H9 (cell line): ENCODE measurements at regions not wholly inside any gene's neighbourhood (a gene's known extent, or its start where the extent isn't known, plus 50 kb on each side); places are given as distances from the start of the nearest gene placed in this dataset.
A peak's percentile ranks its signal among the peaks of the same experiment; 100 is the strongest.

Experiments
- DNase-seq: peaks from one replicate; pipeline ENCODE4 v3.0.0-alpha.2; 2017
- H2AFZ ChIP-seq: one replicate; pipeline ENCODE4 v1.6.1; 2013; ENCODE audit warnings: mild to moderate bottlenecking, low read length, control low read depth, moderate library complexity
- H2AK5ac ChIP-seq: 2 replicates; pipeline ENCODE4 v1.6.1; 2013; ENCODE audit warnings: low read length, control low read depth, mixed read lengths; ENCODE audit not compliant: insufficient read length
- H2BK120ac ChIP-seq: one replicate; pipeline ENCODE4 v1.6.1; 2013; ENCODE audit warnings: low read depth, mild to moderate bottlenecking, low read length, control low read depth, inconsistent platforms; ENCODE audit not compliant: poor library complexity, severe bottlenecking
- H2BK12ac ChIP-seq: 2 replicates; pipeline ENCODE4 v1.6.1; 2013; ENCODE audit warnings: low read length, control low read depth, mixed read lengths, low read depth; ENCODE audit not compliant: insufficient read length
- H2BK15ac ChIP-seq: 2 replicates; pipeline ENCODE4 v1.6.1; 2013; ENCODE audit warnings: low read depth, low read length, control low read depth
- H2BK20ac ChIP-seq: one replicate; pipeline ENCODE4 v1.6.1; 2013; ENCODE audit warnings: low read depth, mild to moderate bottlenecking, low read length, control low read depth, inconsistent platforms; ENCODE audit not compliant: poor library complexity, severe bottlenecking
- H2BK5ac ChIP-seq: 2 replicates; pipeline ENCODE4 v1.6.1; 2013; ENCODE audit warnings: low read length, control low read depth, mixed read lengths; ENCODE audit not compliant: insufficient read length
- H3K14ac ChIP-seq: 2 replicates; pipeline ENCODE4 v1.6.1; 2013; ENCODE audit warnings: low read length, control low read depth; ENCODE audit not compliant: insufficient read depth
- H3K18ac ChIP-seq: 2 replicates; pipeline ENCODE4 v1.6.1; 2013; ENCODE audit warnings: low read depth, mild to moderate bottlenecking, mixed read lengths, low read length, control low read depth; ENCODE audit not compliant: insufficient read length
- H3K23ac ChIP-seq: 2 replicates; pipeline ENCODE4 v1.6.1; 2013; ENCODE audit warnings: low read length, control low read depth, mixed read lengths, low read depth; ENCODE audit not compliant: insufficient read length
- H3K23me2 ChIP-seq: 2 replicates; pipeline ENCODE4 v1.6.1; 2013; ENCODE audit warnings: low read depth, mild to moderate bottlenecking, mixed read lengths, low read length, control low read depth; ENCODE audit not compliant: insufficient read length, poor library complexity, severe bottlenecking
- H3K27ac ChIP-seq: 2 replicates; pipeline ENCODE4 v1.5.1; 2013; ENCODE audit warnings: low read length, control low read depth, mixed read lengths, low read depth; ENCODE audit not compliant: insufficient read length
- H3K27me3 ChIP-seq: 2 replicates; pipeline ENCODE4 v1.6.1; 2013; ENCODE audit warnings: low read length, control low read depth, inconsistent platforms; ENCODE audit not compliant: insufficient read depth
- H3K4ac ChIP-seq: 2 replicates; pipeline ENCODE4 v1.6.1; 2013; ENCODE audit warnings: low read depth, mild to moderate bottlenecking, control low read depth, inconsistent platforms, low read length, moderate library complexity
- H3K4me1 ChIP-seq: 2 replicates; pipeline ENCODE4 v1.6.1; 2013; ENCODE audit warnings: low read length, control low read depth, inconsistent platforms; ENCODE audit not compliant: insufficient read depth
- H3K4me2 ChIP-seq: 2 replicates; pipeline ENCODE4 v1.6.1; 2013; ENCODE audit warnings: low read length, control low read depth, mixed read lengths; ENCODE audit not compliant: insufficient read length, insufficient read depth
- H3K56ac ChIP-seq: 2 replicates; pipeline ENCODE4 v1.6.1; 2013; ENCODE audit warnings: low read depth, mild to moderate bottlenecking, mixed read lengths, low read length, control low read depth; ENCODE audit not compliant: insufficient read length
- H3K79me1 ChIP-seq: 2 replicates; pipeline ENCODE4 v1.6.1; 2013; ENCODE audit warnings: low read depth, mild to moderate bottlenecking, moderate library complexity, low read length, control low read depth, inconsistent platforms; ENCODE audit not compliant: insufficient read depth, poor library complexity, severe bottlenecking
- H3K79me2 ChIP-seq: 2 replicates; pipeline ENCODE4 v1.6.1; 2013; ENCODE audit warnings: low read length, control low read depth, inconsistent platforms; ENCODE audit not compliant: insufficient read depth
- H3K9ac ChIP-seq: 2 replicates; pipeline ENCODE4 v1.6.1; 2013; ENCODE audit warnings: low read length, control low read depth, mixed read lengths; ENCODE audit not compliant: insufficient read length; ENCODE audit errors: extremely low read depth
- H3K9me3 ChIP-seq: one replicate; pipeline ENCODE4 v1.6.1; 2013; ENCODE audit warnings: low read depth, low read length, inconsistent platforms; ENCODE audit not compliant: control insufficient read depth
- H3T11ph ChIP-seq: one replicate; pipeline ENCODE4 v1.6.1; 2013; ENCODE audit warnings: mild to moderate bottlenecking, low read length, control low read depth, inconsistent platforms
- H4K20me1 ChIP-seq: one replicate; pipeline ENCODE4 v1.6.1; 2013; ENCODE audit not compliant: control insufficient read depth, insufficient read length, insufficient read depth
- H4K5ac ChIP-seq: 2 replicates; pipeline ENCODE4 v1.6.1; 2013; ENCODE audit warnings: low read depth, mild to moderate bottlenecking, mixed read lengths, low read length, control low read depth; ENCODE audit not compliant: insufficient read length
- H4K8ac ChIP-seq: replicated peaks from 2 replicates; pipeline ENCODE4 v1.6.1; 2013; ENCODE audit warnings: low read length, control low read depth, mixed read lengths, low read depth; ENCODE audit not compliant: insufficient read length
- H4K91ac ChIP-seq: 2 replicates; pipeline ENCODE4 v1.6.1; 2013; ENCODE audit warnings: low read depth, mild to moderate bottlenecking, moderate library complexity, mixed read lengths, low read length, control low read depth; ENCODE audit not compliant: insufficient read length
- H3K27ac Mint-ChIP-seq, 3 experiments: 2 replicates in 2 of 3; 3 replicates in 1 of 3; pipeline ENCODE4 v1.8.0; 2020 to 2021; ENCODE audit warnings: mixed read lengths in 3 of 3, mild to moderate bottlenecking in 1 of 3, moderate library complexity in 1 of 3
- H3K27me3 Mint-ChIP-seq: 2 replicates; pipeline ENCODE4 v1.8.0; 2021; ENCODE audit warnings: low read depth, mild to moderate bottlenecking, moderate library complexity, mixed read lengths
- H3K36me3 Mint-ChIP-seq, 3 experiments: 2 replicates in 2 of 3; 3 replicates in 1 of 3; pipeline ENCODE4 v1.8.0; 2020 to 2021; ENCODE audit warnings: low read depth in 3 of 3, mixed read lengths in 3 of 3; ENCODE audit not compliant: insufficient read depth in 1 of 3
- H3K4me1 Mint-ChIP-seq, 2 experiments: 2 replicates each; pipeline ENCODE4 v1.8.0; 2020; ENCODE audit warnings: mixed read lengths in 2 of 2
- H3K4me3 Mint-ChIP-seq, 2 experiments: 2 replicates in 1 of 2; 3 replicates in 1 of 2; pipeline ENCODE4 v1.8.0; 2020 to 2021; ENCODE audit warnings: mild to moderate bottlenecking in 2 of 2, mixed read lengths in 2 of 2, moderate library complexity in 1 of 2
- H3K9me3 Mint-ChIP-seq, 2 experiments: 2 replicates in 1 of 2; 3 replicates in 1 of 2; pipeline ENCODE4 v1.8.0; 2020; ENCODE audit warnings: mild to moderate bottlenecking in 2 of 2, mixed read lengths in 2 of 2, moderate library complexity in 1 of 2
- CTCF ChIP-seq: fragments of 200-600 bp; sonication (generic); conservative IDR thresholded peaks from 3 replicates; pipeline ENCODE4 v1.8.0; 2021; ENCODE audit warnings: antibody characterized with exemption, mild to moderate bottlenecking
- WGBS: extraction: QIAGEN DNeasy Blood & Tissue Kit; methylation state at CpG from one replicate; pipeline ENCODE4 v1.1.7; 2013; ENCODE audit warnings: missing lambda C conversion rate, low lambda C conversion rate, mixed read lengths; ENCODE audit not compliant: insufficient read length; ENCODE audit errors: extremely low coverage; 5-methylcytosine and 5-hydroxymethylcytosine counted together

GRCh38 chr3:7960601-7961000 lies 541.0 kb upstream of the LMCD1 start:
- H4K91ac ChIP-seq = no peak overlapping the region
- no peaks in the 10 kb centered on the region for H3K23me2 ChIP-seq
- no peak overlapping the region for H2AFZ ChIP-seq
- no peak overlapping the region for H2AK5ac ChIP-seq
- no peak for DNase-seq
- no peak overlapping the region for H2BK20ac ChIP-seq
- no peak overlapping the region for H3K4me2 ChIP-seq
- peaks cover 0 to 2% of the 10 kb centered on the region in 2 experiments; a peak in 1 of 5 replicates for H3K9me3 Mint-ChIP-seq
- H4K5ac ChIP-seq = no peak overlapping the region
- no peak overlapping the region for H3K56ac ChIP-seq
- H3K14ac ChIP-seq = no peak overlapping the region
- no peak overlapping the region for H3K4me3 Mint-ChIP-seq
- no peaks in the 10 kb centered on the region for H4K20me1 ChIP-seq
- H3K4ac ChIP-seq = no peak overlapping the region
- H3K79me1 ChIP-seq = no peaks in the 10 kb centered on the region
- no peak for TF ChIP-seq CTCF
- no CpG with 5 or more reads among the region's 4 CpGs for WGBS
- peaks cover 13 to 15% of the 10 kb centered on the region in 2 experiments; a peak in 3 of 4 replicates for H3K4me1 Mint-ChIP-seq
- H3K27ac Mint-ChIP-seq = no peak overlapping the region
- no peaks in the 10 kb centered on the region; a peak in 1 of 7 replicates for H3K36me3 Mint-ChIP-seq
- H3K9ac ChIP-seq = no peak overlapping the region
- no peak overlapping the region for H2BK5ac ChIP-seq
- no peak overlapping the region for H3K27ac ChIP-seq
- no peaks in the 10 kb centered on the region for H3K9me3 ChIP-seq
- H4K8ac ChIP-seq = no peak overlapping the region
- H3T11ph ChIP-seq = no peak overlapping the region
- H3K18ac ChIP-seq = no peak overlapping the region
- H3K23ac ChIP-seq = no peak overlapping the region
- no peak overlapping the region for H2BK15ac ChIP-seq
- H3K79me2 ChIP-seq = no peaks in the 10 kb centered on the region
- peak overlapping the region; percentile 26 for H2BK120ac ChIP-seq
- H3K27me3 ChIP-seq = no peaks in the 10 kb centered on the region
- no peaks in the 10 kb centered on the region for H3K27me3 Mint-ChIP-seq
- no peak overlapping the region for H2BK12ac ChIP-seq
- no peaks in the 10 kb centered on the region for H3K4me1 ChIP-seq
